Keratinocyte (primary cell): ENCODE measurements at regions not wholly inside any gene's neighbourhood (a gene's known extent, or its start where the extent isn't known, plus 50 kb on each side); places are given as distances from the start of the nearest gene placed in this dataset.

Source experiments
- DNase-seq: peaks from one replicate; pipeline ENCODE4 v3.0.0-alpha.2; 2011; ENCODE audit warnings: low read depth, missing footprints, low spot score
- FAIRE-seq: peaks from 2 replicates; lab custom pipeline; 2011; peaks lifted over from hg19 to GRCh38; lab: Jason Lieb, UNC
- H2AFZ ChIP-seq: 2 replicates; pipeline ENCODE4 v1.6.0; 2012; ENCODE audit warnings: low read length, control low read depth, inconsistent platforms; ENCODE audit not compliant: control insufficient read depth
- H3K27ac ChIP-seq: 2 replicates; pipeline ENCODE4 v1.5.1; 2011; ENCODE audit warnings: low read length; ENCODE audit not compliant: control insufficient read depth, insufficient read depth
- H3K27me3 ChIP-seq: 3 replicates; pipeline ENCODE4 v1.6.0; 2011; ENCODE audit warnings: low read length; ENCODE audit not compliant: control insufficient read depth, insufficient read depth; ENCODE audit errors: extremely low read depth
- H3K36me3 ChIP-seq, 2 experiments: 2 replicates in 1 of 2; 3 replicates in 1 of 2; pipeline ENCODE4 v1.5.1; 2011; ENCODE audit warnings: low read length in 2 of 2, mild to moderate bottlenecking in 1 of 2; ENCODE audit not compliant: control insufficient read depth in 2 of 2, insufficient read depth in 2 of 2; ENCODE audit errors: extremely low read depth in 1 of 2
- H3K4me1 ChIP-seq: 3 replicates; pipeline ENCODE4 v1.5.1; 2011; ENCODE audit warnings: low read length; ENCODE audit not compliant: control insufficient read depth, insufficient read depth; ENCODE audit errors: extremely low read depth
- H3K4me2 ChIP-seq: 3 replicates; pipeline ENCODE4 v1.6.0; 2011; ENCODE audit warnings: low read depth, low read length; ENCODE audit not compliant: control insufficient read depth, insufficient read depth; ENCODE audit errors: extremely low read depth
- H3K4me3 ChIP-seq, 3 experiments: fragments of 200-600 bp in 1 of 3; sonication (generic) in 1 of 3; 2 replicates in 2 of 3; 3 replicates in 1 of 3; pipeline ENCODE4 v1.5.1; 2011 to 2016; ENCODE audit warnings: low read length in 3 of 3, mild to moderate bottlenecking in 3 of 3, control low read depth in 2 of 3, inconsistent platforms in 1 of 3, low read depth in 1 of 3, mixed read lengths in 1 of 3, mixed run types in 1 of 3, moderate library complexity in 1 of 3; ENCODE audit not compliant: control insufficient read depth in 2 of 3, insufficient read depth in 2 of 3; ENCODE audit errors: extremely low read depth in 1 of 3
- H3K79me2 ChIP-seq: 2 replicates; pipeline ENCODE4 v1.6.0; 2012; ENCODE audit warnings: low read length; ENCODE audit not compliant: control insufficient read depth, insufficient read depth
- H3K9ac ChIP-seq: 3 replicates; pipeline ENCODE4 v1.6.0; 2011; ENCODE audit warnings: low read length; ENCODE audit not compliant: control insufficient read depth, insufficient read depth; ENCODE audit errors: extremely low read depth
- H3K9me1 ChIP-seq: 3 replicates; pipeline ENCODE4 v1.6.0; 2011; ENCODE audit warnings: low read length; ENCODE audit not compliant: control insufficient read depth, insufficient read depth; ENCODE audit errors: extremely low read depth
- H3K9me3 ChIP-seq: 2 replicates; pipeline ENCODE4 v1.5.1; 2012; ENCODE audit warnings: low read depth, low read length; ENCODE audit not compliant: control insufficient read depth
- H4K20me1 ChIP-seq: 3 replicates; pipeline ENCODE4 v1.6.0; 2011; ENCODE audit warnings: low read length; ENCODE audit not compliant: control insufficient read depth, insufficient read depth; ENCODE audit errors: extremely low read depth
- EZH2 ChIP-seq: IDR thresholded peaks from one replicate; pipeline ENCODE4 v1.6.1; 2012; ENCODE audit warnings: inconsistent platforms, mild to moderate bottlenecking, low read length, moderate library complexity
- dilution Hi-C: fragments of 300-500 bp; cut with MboI; formaldehyde crosslinking; loops from one replicate; pipeline ENCODE4 v1.7.0; 2020; ENCODE audit warnings: low sequenced_read_pairs; ENCODE audit not compliant: extremely low pct_ligation_motif_present
- TF ChIP-seq, protein P1 (sequence below), 3 experiments: IDR thresholded peaks in 1 of 3; conservative IDR thresholded peaks in 1 of 3; optimal IDR thresholded peaks in 1 of 3; 2 replicates in 2 of 3; 3 replicates in 1 of 3; pipeline versions ENCODE3 to v1.5.1; 2011; ENCODE audit warnings: low read length in 3 of 3, mild to moderate bottlenecking in 3 of 3, moderate library complexity in 2 of 3, control low read depth in 1 of 3, inconsistent platforms in 1 of 3; ENCODE audit not compliant: insufficient read depth in 2 of 3; ENCODE audit errors: extremely low read depth in 1 of 3

DNA sequence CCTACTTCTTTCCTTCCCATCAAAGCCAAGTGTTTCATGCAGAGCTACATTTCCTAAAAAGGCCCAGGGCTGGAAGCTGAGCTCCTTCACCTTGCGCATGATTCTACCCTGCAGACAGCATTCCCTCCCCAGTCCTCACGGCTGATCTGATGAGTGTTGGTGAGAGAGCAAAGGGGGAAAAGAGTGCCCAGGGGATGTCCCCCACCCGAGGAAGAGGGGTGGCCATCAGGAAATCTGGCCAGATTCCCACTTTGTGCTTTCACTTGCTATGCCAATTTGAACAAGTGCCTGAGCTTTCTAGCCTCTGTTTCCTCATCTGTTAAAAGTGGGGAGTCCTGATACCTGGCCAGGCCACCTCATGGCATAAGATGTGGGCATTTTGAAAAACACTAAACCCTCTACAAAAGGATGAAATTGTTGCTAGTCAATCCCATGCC lies 231.0 kb upstream of the TLE3 start:
- FAIRE-seq: no peak

DNA sequence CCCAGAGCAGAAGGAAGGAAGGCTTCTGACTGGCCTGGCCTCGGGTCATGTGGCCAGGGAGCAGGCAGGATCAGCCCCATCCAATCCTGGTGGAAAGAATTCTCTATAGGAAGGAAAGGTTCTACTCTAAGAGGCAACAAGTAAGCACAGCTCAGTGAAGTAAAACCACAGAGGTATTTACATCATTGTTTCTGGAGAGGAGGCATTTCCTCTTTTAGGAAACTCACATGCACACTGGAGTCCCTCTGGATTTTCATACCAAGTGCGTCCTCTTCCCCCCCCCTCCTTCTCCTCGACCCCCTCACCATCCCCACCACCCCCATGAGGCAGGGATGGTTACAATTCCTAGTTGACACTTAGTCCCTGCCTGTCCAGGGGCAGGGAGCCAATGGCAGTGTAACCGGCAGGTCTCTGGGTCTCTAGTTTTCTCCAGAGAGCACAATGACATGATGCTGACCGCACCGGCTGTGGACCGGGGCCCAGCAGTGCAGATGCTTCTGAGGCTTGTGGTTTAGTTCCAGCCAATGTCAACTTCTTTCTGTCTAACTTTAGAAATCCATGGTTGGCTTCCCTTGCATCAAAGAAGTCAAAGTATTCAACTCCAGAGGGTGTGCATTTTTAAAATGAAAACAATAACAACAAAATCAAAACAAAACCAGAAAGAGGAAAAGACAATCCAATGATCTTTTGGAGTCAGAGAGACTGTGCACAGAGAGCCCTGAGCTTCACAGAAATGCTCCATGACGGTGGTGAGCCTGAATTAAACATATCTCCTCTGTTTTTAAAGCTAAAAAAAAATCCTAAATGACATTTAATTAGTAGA lies 230.3 kb upstream of the TLE3 start:
- Histone ChIP-seq H3K27me3 (no peaks in the 10 kb centered on the region), H3K36me3 (no peaks in the 10 kb centered on the region), H3K9me3 (no peaks in the 10 kb centered on the region), H4K20me1 (no peaks in the 10 kb centered on the region), H2AFZ (no peak overlapping the region), H3K9ac (no peak overlapping the region), H3K4me3 (no peak overlapping the region), H3K79me2 (no peaks in the 10 kb centered on the region), H3K9me1 (no peaks in the 10 kb centered on the region), H3K27ac (no peak overlapping the region), H3K4me1 (peaks cover 8% of the 10 kb centered on the region), H3K4me2 (no peak overlapping the region)
- FAIRE-seq (peak; percentile 83), DNase-seq (no peak)
- TF ChIP-seq, protein P1, sequence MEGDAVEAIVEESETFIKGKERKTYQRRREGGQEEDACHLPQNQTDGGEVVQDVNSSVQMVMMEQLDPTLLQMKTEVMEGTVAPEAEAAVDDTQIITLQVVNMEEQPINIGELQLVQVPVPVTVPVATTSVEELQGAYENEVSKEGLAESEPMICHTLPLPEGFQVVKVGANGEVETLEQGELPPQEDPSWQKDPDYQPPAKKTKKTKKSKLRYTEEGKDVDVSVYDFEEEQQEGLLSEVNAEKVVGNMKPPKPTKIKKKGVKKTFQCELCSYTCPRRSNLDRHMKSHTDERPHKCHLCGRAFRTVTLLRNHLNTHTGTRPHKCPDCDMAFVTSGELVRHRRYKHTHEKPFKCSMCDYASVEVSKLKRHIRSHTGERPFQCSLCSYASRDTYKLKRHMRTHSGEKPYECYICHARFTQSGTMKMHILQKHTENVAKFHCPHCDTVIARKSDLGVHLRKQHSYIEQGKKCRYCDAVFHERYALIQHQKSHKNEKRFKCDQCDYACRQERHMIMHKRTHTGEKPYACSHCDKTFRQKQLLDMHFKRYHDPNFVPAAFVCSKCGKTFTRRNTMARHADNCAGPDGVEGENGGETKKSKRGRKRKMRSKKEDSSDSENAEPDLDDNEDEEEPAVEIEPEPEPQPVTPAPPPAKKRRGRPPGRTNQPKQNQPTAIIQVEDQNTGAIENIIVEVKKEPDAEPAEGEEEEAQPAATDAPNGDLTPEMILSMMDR (optimal IDR thresholded peaks at IDR 0.05 in 1 of 3, IDR thresholded peaks at IDR 0.05 in 1 of 3, conservative IDR thresholded peaks at IDR 0.05 in 1 of 3; ENCODE audit: extremely low read depth in 1 of 3, insufficient read depth in 2 of 3, low read length in 3 of 3): no peak
- TF ChIP-seq EZH2: no peak
- dilution Hi-C loops: no loop called here

More for the DNA sequence above, 231.0 kb upstream of the TLE3 start:
- DNase-seq: no peak
- H3K9me1 ChIP-seq: no peaks in the 10 kb centered on the region
- dilution Hi-C loops: no loop called here
- no peak overlapping the region for H2AFZ ChIP-seq
- H3K4me1 ChIP-seq: peaks cover 8% of the 10 kb centered on the region
- H3K27me3 ChIP-seq: no peaks in the 10 kb centered on the region
- H3K4me3 ChIP-seq: no peak overlapping the region
- H3K9me3 ChIP-seq: no peaks in the 10 kb centered on the region
- no peak overlapping the region for H3K9ac ChIP-seq
- no peaks in the 10 kb centered on the region for H4K20me1 ChIP-seq
- no peaks in the 10 kb centered on the region for H3K79me2 ChIP-seq
- H3K36me3 ChIP-seq: no peaks in the 10 kb centered on the region
- no peak overlapping the region for H3K27ac ChIP-seq
- no peak for TF ChIP-seq EZH2
- TF ChIP-seq, protein P1 (optimal IDR thresholded peaks at IDR 0.05 in 1 of 3, IDR thresholded peaks at IDR 0.05 in 1 of 3, conservative IDR thresholded peaks at IDR 0.05 in 1 of 3; ENCODE audit: extremely low read depth in 1 of 3, insufficient read depth in 2 of 3, low read length in 3 of 3): no peak
- no peak overlapping the region for H3K4me2 ChIP-seq
